Activated naive CD4-positive, alpha-beta T cell treated with anti-CD3 and anti-CD28 coated beads, Interleukin-2, amount 50 U/mL, for 72 hours (primary cell): ENCODE measurements at regions not wholly inside any gene's neighbourhood (a gene's known extent, or its start where the extent isn't known, plus 50 kb on each side); places are given as distances from the start of the nearest gene placed in this dataset.
"Not testable (repeated sequence)": the region's sequence is repeated elsewhere in the genome, so short reads cannot be mapped to it uniquely, and the experiment has no call there.

Source experiments
- ATAC-seq, 2 donors: fragments of 150-1000 bp; cut with Tn5 transposase; 2 replicates each; pipeline ENCODE4 v1.10.0; 2021; ENCODE audit warnings: mild to moderate bottlenecking in 2 of 2, moderate library complexity in 2 of 2
- DNase-seq, 2 donors: peaks; one replicate each; pipeline ENCODE4 v3.0.0; 2021 to 2022; ENCODE audit warnings: low spot score in 2 of 2
- H3K27ac Mint-ChIP-seq, 2 donors: one replicate each; pipeline ENCODE4 v1.8.0; 2022; ENCODE audit warnings: mild to moderate bottlenecking in 2 of 2, mixed read lengths in 2 of 2
- H3K36me3 Mint-ChIP-seq, 2 donors: one replicate each; pipeline ENCODE4 v1.8.0; 2022; ENCODE audit warnings: mixed read lengths in 2 of 2
- H3K9me3 Mint-ChIP-seq, 2 donors: one replicate each; pipeline ENCODE4 v1.8.0; 2022; ENCODE audit warnings: mixed read lengths in 2 of 2

DNA sequence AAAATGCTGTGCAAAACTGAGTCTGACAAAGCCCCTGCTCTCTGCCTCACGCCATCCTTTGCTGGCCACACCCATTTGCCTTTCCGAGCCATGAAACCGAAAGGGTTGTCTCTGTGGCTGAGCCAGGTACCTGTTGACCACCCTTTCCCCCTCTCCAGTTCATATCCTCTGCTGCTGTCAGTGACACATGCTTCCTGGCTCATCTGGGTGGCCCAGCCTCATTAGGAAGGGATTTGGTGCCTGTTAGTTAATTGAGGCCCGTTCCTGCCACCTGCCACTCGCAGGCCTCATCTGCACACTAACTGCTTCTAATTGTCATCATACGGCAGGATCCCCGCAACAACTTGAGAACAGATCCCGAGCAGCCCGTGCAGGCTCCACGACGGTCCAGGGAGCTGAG lies 79.2 kb downstream of the OLIG1 start:
- DNase-seq (no peak), ATAC-seq (no peak)
- Mint-ChIP-seq H3K9me3 (no peaks in the 10 kb centered on the region), H3K27ac (no peak overlapping the region), H3K36me3 (no peaks in the 10 kb centered on the region)

DNA sequence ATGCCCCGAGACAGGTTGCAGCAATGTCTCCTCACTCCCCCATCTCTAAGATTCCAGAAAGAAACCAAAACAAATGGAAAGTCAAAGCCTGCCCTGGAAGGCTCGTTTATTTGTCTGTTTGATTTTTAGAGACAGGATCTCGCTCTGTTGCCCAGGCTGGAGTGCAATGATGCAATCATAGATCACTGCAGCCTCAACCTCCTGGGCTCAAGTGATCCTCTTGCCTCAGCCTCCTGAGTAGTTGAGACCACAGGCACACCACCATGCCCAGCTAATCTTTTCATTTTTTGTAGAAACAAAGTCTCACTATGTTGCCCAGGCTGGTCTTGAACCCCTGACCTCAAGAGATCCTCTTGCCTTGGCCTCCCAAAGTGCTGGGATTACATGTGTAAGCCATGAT lies 78.8 kb upstream of the IFNAR2 start:
- not testable (repeated sequence) for H3K9me3 Mint-ChIP-seq, H3K36me3 Mint-ChIP-seq, DNase-seq, ATAC-seq
- H3K27ac Mint-ChIP-seq: peak overlapping the region in 1 of 2 donors; percentile 13

DNA sequence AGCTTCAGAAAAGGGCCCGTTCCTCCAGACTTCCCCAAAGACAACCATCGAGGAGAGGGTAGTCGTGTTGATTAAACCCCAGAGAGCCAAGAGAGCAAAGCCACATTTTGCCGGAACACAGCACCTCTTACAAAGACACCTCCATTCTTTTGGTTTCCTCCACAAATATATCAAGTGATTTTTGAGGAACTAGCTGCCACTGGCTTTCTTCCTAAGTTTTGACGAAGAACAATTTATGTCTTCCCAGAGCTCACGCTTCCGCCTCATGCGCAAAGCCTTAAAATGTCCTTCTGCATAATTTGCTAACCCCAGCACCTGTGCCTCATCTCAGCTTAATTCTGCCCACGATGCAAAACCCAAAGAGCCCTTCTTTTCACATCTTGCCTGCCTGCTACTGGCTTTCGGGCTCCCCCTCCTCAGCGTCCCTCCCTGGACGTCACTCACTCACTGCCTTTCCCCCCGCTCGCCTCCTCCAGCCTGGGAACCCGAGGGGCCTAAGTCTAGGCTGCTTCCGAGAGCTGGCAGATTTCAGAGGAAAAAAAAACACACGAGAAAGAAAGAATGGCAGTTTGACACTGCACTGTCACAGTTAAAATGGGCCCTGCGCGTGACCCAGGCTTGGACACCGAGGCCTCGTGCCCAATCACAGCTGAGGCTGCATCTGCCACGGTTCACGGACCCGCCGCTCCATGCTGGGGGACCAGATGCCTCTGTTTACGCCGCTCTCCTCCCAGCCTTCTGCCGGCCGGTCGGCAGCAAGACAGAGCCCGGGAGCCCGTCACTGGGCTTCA lies 77.6 kb upstream of the IFNAR2 start:
- no peaks in the 10 kb centered on the region for H3K36me3 Mint-ChIP-seq
- no peak for ATAC-seq
- H3K27ac Mint-ChIP-seq: no peak overlapping the region
- DNase-seq: no peak
- H3K9me3 Mint-ChIP-seq: no peaks in the 10 kb centered on the region

DNA sequence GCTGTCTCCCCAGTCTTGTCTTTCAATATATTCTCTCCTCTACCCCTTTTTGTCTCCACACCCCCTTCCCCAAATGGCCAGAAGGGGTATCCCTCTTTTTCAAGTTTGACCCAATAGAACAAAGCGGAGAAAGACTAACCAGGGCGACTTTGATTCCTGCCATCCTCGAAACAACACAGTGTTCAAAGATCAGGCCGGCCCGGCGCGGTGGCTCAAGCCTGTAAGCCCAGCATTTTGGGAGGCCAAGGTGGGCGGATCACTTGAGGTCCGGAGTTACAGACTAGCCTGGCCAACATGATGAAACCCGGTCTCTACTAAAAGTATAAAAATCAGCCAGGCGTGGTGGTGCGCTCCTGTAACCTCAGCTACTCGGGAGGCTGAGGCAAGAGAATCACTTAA lies 77.0 kb upstream of the IFNAR2 start:
- Mint-ChIP-seq H3K36me3 (no peaks in the 10 kb centered on the region), H3K27ac (no peak overlapping the region), H3K9me3 (no peaks in the 10 kb centered on the region)
- DNase-seq (no peak), ATAC-seq (no peak)

DNA sequence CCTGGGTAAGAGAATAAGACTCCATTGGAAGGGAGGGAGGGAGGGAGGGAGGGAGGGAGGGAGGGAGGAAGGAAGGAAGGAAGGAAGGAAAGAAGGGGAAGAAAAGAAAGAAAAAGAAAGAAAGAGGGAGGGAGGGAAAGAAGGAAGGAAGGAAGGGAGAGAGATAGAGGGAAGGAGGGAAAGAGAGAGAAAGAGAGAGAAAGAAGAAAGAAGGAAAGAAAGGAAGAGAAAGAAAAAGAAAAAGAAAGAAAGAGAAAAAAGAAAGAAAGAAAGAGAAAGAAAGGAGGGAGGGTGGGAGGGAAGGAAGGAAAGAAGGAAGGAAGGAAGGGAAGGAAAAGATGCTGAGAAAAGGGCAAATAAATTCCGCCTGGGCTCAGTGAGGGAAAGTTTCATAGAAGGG lies 74.7 kb upstream of the IFNAR2 start:
- no peak overlapping the region for H3K27ac Mint-ChIP-seq
- ATAC-seq (no peak), DNase-seq (no peak)
- H3K36me3 Mint-ChIP-seq: no peaks in the 10 kb centered on the region
- peaks cover 0 to 9% of the 10 kb centered on the region in 2 donors for H3K9me3 Mint-ChIP-seq

DNA sequence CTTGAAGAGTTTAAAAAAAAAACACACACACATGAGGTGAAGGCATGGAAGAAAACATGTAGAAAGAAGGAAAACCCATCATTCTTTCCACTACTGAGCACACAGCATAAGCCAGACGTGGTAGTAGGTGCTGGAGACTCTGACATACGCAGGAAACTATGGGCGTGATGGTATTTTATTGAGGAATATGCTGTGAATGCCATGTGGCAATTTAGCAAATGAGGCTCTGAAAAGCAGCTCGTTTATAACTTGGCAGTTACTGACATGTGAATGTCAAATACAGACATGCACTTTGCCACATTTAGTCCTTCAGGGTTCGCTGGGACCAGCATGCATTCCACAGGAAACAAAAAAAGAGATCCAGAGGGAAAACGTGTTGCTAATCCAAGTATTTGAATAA lies 74.3 kb upstream of the IFNAR2 start:
- DNase-seq (no peak), ATAC-seq (no peak)
- H3K36me3 Mint-ChIP-seq: no peaks in the 10 kb centered on the region
- no peak overlapping the region for H3K27ac Mint-ChIP-seq
- peaks cover 0 to 12% of the 10 kb centered on the region in 2 donors for H3K9me3 Mint-ChIP-seq

DNA sequence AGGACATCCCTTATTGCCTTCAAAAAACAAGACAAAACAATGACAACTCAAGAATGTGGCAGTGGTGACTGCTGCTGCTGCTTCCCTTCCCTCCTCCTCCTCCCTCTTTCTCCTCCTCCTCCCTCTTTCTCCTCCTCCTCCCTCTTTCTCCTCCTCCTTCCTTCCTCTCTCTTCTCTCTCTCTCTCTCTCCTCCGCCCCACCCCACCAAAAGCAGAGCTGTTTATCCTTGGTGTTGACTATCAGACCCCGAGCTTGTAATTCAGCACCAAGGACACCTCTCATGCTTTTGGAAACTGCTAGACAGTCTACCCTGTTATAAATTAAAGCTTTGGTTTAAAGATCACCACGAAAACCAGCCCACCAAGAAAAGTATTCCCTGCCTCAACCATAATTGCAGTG lies 72.4 kb upstream of the IFNAR2 start:
- peaks cover 0 to 12% of the 10 kb centered on the region in 2 donors for H3K9me3 Mint-ChIP-seq

DNA sequence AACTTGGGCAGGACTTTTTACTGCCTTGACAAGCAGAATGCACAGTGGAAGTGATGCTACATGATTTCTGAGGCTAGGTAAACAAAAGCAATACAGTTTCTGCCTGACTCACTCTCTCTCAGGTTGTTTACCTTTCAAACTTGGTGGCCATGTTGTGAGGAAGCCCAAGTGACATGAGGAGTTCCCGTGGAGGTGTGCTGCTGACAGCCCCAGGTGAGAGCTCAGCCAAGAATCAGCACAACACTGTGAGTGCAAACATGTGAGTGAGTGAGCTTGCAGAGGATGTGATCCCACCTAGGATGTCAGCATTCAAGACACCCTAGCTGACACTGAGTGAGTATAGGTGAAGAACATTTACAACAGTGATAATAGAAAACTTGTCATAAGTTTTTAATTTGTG lies 71.1 kb upstream of the IFNAR2 start:
- no peak for ATAC-seq

More for the DNA sequence above, 72.4 kb upstream of the IFNAR2 start:
- ATAC-seq (no peak), DNase-seq (no peak)
- no peak overlapping the region for H3K27ac Mint-ChIP-seq
- no peaks in the 10 kb centered on the region for H3K36me3 Mint-ChIP-seq

DNA sequence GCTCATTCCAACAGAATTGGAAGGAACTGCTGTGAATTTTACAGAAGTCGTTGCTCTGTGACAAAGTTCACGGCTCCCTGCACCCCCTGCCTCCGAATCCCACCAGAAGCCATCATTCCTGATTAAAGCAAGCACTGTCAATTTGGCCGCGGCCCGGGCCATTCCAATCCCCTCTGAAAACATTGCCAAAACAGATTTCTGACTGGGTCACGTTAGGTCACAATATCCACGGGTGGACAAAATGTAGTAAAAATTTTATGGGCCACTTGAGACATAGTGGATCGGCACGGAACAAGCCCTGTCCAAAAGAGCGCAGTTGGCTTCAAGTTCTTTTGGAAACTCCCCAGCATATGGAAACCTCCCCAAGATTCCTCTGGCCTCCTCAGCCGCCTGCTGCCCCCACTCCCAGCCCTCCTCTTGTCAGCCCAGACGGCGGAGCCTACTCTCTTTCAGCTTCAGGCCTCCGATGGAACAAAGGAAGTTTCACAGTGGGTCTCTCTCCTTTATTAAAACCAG lies 67.2 kb upstream of the IFNAR2 start:
- Mint-ChIP-seq H3K27ac (no peak overlapping the region), H3K9me3 (peaks cover 0 to 16% of the 10 kb centered on the region in 2 donors), H3K36me3 (no peaks in the 10 kb centered on the region)
- no peak for DNase-seq
- ATAC-seq: no peak

More for the DNA sequence above, 71.1 kb upstream of the IFNAR2 start:
- no peak for DNase-seq
- Mint-ChIP-seq H3K36me3 (no peaks in the 10 kb centered on the region), H3K27ac (no peak overlapping the region), H3K9me3 (peaks cover 0 to 12% of the 10 kb centered on the region in 2 donors)

DNA sequence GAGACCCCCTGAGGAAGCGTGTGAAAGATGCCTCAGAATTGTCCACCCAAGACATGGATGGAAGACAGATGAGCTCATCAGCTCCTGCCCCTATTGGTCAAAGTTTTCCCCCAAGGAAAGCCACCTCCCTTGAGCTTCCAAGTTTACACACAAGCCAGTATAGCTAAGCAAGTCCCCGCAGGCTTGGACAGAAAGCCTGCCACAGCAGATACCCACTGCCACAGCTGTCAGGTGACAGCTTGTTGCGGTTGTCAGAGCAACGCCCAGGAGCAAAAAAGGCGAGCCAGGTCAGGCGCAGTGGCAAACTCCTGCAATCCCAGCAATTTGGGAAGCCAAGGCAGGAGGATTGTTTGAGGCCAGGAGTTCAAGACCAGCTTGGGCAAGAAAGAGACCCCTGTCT lies 60.9 kb upstream of the IFNAR2 start:
- Mint-ChIP-seq H3K36me3 (no peaks in the 10 kb centered on the region), H3K27ac (no peak overlapping the region), H3K9me3 (peaks cover 0 to 4% of the 10 kb centered on the region in 2 donors)
- ATAC-seq (no peak), DNase-seq (no peak)

DNA sequence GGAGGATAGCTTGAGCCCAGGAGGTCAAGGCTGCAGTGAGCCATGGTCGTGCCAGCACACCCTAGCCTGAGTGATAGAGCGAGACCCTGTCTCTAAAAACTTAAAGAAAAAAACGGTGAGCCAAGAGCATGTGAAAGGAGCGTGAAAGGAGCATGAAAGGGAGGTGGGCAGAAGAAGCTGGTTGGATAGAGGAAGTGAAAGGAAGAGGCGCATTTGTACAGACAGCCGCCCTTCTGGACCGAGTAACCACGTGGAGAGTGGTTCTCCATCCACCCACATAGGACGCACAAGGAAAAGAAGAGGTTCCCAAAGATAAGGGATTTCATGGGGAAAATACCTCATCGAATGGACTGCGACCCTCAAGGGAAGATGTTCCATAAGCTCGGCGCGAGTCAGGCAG lies 60.4 kb upstream of the IFNAR2 start:
- Mint-ChIP-seq H3K36me3 (no peaks in the 10 kb centered on the region), H3K27ac (no peak overlapping the region), H3K9me3 (peaks cover 0 to 4% of the 10 kb centered on the region in 2 donors)
- ATAC-seq (no peak), DNase-seq (no peak)

DNA sequence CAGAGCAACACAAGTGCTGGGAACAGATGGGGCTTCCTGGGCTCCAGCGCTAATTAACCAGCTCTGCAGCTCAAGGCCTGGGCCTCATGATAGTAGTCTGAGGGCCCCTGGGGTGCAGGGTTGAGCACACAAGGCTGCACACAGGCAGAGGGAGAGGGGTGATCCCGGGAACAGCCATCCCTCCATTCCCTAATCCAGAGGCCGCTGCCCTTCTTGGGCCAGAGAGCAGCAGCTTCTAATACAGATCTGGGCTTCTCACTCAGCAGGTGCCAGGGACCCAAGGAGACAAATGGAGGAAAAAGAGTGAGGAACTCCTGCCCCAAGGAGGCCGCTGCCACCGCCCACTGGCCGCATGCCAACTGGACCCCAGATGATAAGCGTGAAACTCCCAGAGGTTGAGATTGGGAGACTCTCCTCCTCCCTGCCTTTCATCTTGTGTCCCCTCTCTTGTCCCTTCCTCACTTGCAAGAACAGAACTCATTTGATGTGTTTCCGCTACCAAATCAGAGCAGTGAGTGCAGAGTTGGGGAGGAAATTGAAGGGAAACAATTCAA lies 58.0 kb upstream of the IFNAR2 start:
- H3K36me3 Mint-ChIP-seq: no peaks in the 10 kb centered on the region
- H3K9me3 Mint-ChIP-seq: peaks cover 0 to 1% of the 10 kb centered on the region in 2 donors
- ATAC-seq (no peak), DNase-seq (no peak)
- H3K27ac Mint-ChIP-seq: no peak overlapping the region

DNA sequence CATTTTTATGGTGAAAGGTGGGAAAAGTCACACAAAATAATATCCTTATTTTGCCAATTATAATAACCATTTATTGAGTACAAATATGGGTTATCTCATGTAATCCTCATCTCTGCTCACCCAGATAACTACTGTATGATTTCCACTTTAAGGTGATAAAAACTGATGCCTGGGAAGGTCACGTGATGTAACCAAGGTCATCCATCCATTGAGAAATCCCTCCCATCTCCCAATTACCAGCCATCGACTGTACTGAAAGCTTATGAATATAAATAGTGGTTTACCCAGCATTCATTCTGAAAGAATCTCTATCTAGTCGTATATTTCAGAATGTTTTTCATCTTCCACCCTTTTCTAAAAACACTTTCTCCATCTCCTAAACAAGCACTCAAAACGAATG lies 55.0 kb upstream of the IFNAR2 start:
- no peak for ATAC-seq
- Mint-ChIP-seq H3K27ac (no peak overlapping the region), H3K9me3 (no peaks in the 10 kb centered on the region), H3K36me3 (no peaks in the 10 kb centered on the region)
- no peak for DNase-seq
